ENCODE measurements at regions not wholly inside any gene's neighbourhood (a gene's known extent, or its start where the extent isn't known, plus 50 kb on each side); places are given as distances from the start of the nearest gene placed in this dataset.

- in situ Hi-C loops (cut with MboI): no loop called here
- H3K27me3 ChIP-seq (ENCODE audit: control insufficient read depth in 2 of 2, insufficient read depth in 2 of 2, low read length in 2 of 2): no peaks in the 10 kb centered on the region; a peak in 1 of 5 replicates
- no TSS peak for BruUV-seq (replicated peaks)
- peak overlapping the region; percentile 21; the same call in 1 of the 2 replicates for H3K4me2 ChIP-seq (ENCODE audit: insufficient read depth, low read length)
- H3K4me3 ChIP-seq: no peak overlapping the region
- H2AFZ ChIP-seq (ENCODE audit: low read depth, low read length): peak overlapping the region; percentile 22
- H3K9me1 ChIP-seq (ENCODE audit: control insufficient read depth, insufficient read depth, low read length): no peaks in the 10 kb centered on the region
- intact Hi-C loops (cut with micrococcal nuclease): loop anchor here (5.0 kb wide), 2 partner anchors 540 to 555 kb away; no protein-coding TSS in a partner anchor
- ATAC-seq (peak; percentile 53), FAIRE-seq (no peak), DNase-seq (ENCODE audit: extremely low read depth in 1 of 4, low spot score in 3 of 4) (peak in 1 of 4 experiments; percentile 45)
- no peaks in the 10 kb centered on the region for H3K36me3 ChIP-seq (ENCODE audit: control insufficient read depth, insufficient read depth, low read length)
- ChIA-PET CTCF (ENCODE audit: low intra/inter-chr PET ratio) (interaction anchor here (1.5 to 2.3 kb wide), 2 partner anchors 133 to 543 kb away, joined by 9 to 10 read pairs; no protein-coding TSS in a partner anchor), POLR2A (interaction anchor here (0.6 kb wide), 1 partner anchor 1086 kb away, joined by 3 read pairs; no protein-coding TSS in a partner anchor)
- no peak overlapping the region for H3K27ac ChIP-seq (ENCODE audit: extremely low read depth, low read depth, low read length)
- no peaks in the 10 kb centered on the region for H3K79me2 ChIP-seq (ENCODE audit: control insufficient read depth, insufficient read depth, low read length)
- H3K9ac ChIP-seq (ENCODE audit: insufficient read depth in 1 of 2, low read depth in 2 of 2, low read length in 2 of 2): no peak overlapping the region
- no peaks in the 10 kb centered on the region for H4K20me1 ChIP-seq (replicated peaks; ENCODE audit: control insufficient read depth, insufficient read depth, low read length)
- no peaks in the 10 kb centered on the region; a peak in 2 of 5 replicates for H3K4me1 ChIP-seq (replicated peaks in 1 of 2; ENCODE audit: control insufficient read depth in 2 of 2, insufficient read depth in 2 of 2, low read length in 2 of 2)
- whole genome bisulfite sequencing (ENCODE audit: insufficient coverage, low coverage, missing lambda C conversion rate): 6% methylated on average over 12 of the region's 12 CpGs
- no peaks in the 10 kb centered on the region for H3K9me3 ChIP-seq (replicated peaks; ENCODE audit: control insufficient read depth, insufficient read depth, low read depth, low read length)
- TF ChIP-seq FOSL1 (tag; conservative IDR thresholded peaks at IDR 0.05) (peak; percentile 60), RB1 (IDR thresholded peaks at IDR 0.05; ENCODE audit: low read depth) (no peak), TCF7L2 (IDR thresholded peaks at IDR 0.05; ENCODE audit: low read depth, low read length) (no peak), CBFA2T3 (IDR thresholded peaks at IDR 0.05) (no peak), JUN (IDR thresholded peaks at IDR 0.05; ENCODE audit: borderline replicate concordance, low read depth, low read length) (0 out of 2 replicates have a peak, but pooled peaks have one; percentile 36), JUN (CRISPR knock-in tag; IDR thresholded peaks at IDR 0.05; ENCODE audit: borderline replicate concordance) (no peak), CEBPZ (IDR thresholded peaks at IDR 0.05; ENCODE audit: borderline replicate concordance, low read depth, low read length) (no peak), E2F3 (CRISPR knock-in tag; IDR thresholded peaks at IDR 0.05) (no peak), ATF7 (IDR thresholded peaks at IDR 0.05) (peak; percentile 46; the same call in 1 of the 2 replicates), ZFP1 (CRISPR knock-in tag; IDR thresholded peaks at IDR 0.05) (no peak), MXI1 (IDR thresholded peaks at IDR 0.05; ENCODE audit: low read depth, low read length) (no peak), ZBTB12 (CRISPR knock-in tag; IDR thresholded peaks at IDR 0.05) (peak; percentile 57; the same call in 1 of the 2 replicates), SMAD3 (CRISPR knock-in tag; conservative IDR thresholded peaks at IDR 0.05) (no peak), MECOM (CRISPR knock-in tag; IDR thresholded peaks at IDR 0.05) (no peak), JUND (IDR thresholded peaks at IDR 0.05; ENCODE audit: borderline replicate concordance, low read depth, low read length) (no peak), JUND (tag; IDR thresholded peaks at IDR 0.05; ENCODE audit: borderline replicate concordance, low read depth, low read length) (peak; percentile 52; the same call in 1 of the 3 replicates), DEAF1 (CRISPR knock-in tag; IDR thresholded peaks at IDR 0.05) (no peak), ZNF79 (CRISPR knock-in tag; IDR thresholded peaks at IDR 0.05; ENCODE audit: low read depth) (no peak)
Measured at GRCh38 chr1:192476802-192477298, 98.7 kb upstream of the RGS1 start.

Measured in K562 (cell line).